SK-N-SH treated with all-trans-retinoic acid at 6 μM for 48 hours (cell line): ENCODE measurements at regions not wholly inside any gene's neighbourhood (a gene's known extent, or its start where the extent isn't known, plus 50 kb on each side); places are given as distances from the start of the nearest gene placed in this dataset.

Experiments used
- ATAC-seq: fragments of 200-7000 bp; cut with Tn5 transposase; 3 replicates; pipeline ENCODE4 v1.9.1; 2020; ENCODE audit warnings: mild to moderate bottlenecking, moderate library complexity
- ARNTL ChIP-seq: fragments of 450-650 bp; formaldehyde crosslinking; IDR thresholded peaks from 2 replicates; pipeline ENCODE4 v1.5.0; 2020; ENCODE audit warnings: low read depth, mild to moderate bottlenecking, moderate library complexity, borderline replicate concordance
- BACH2 ChIP-seq: fragments of 250-450 bp; sonication (Bioruptor Pico); IDR thresholded peaks from 2 replicates; pipeline ENCODE4 v1.9.0; 2021; ENCODE audit warnings: mild to moderate bottlenecking, borderline replicate concordance
- CSDC2 ChIP-seq: fragments of 250-450 bp; sonication (Bioruptor Pico); IDR thresholded peaks from 2 replicates; pipeline ENCODE4 v1.5.0; 2020; ENCODE audit warnings: mild to moderate bottlenecking, moderate library complexity
- ESRRG ChIP-seq: fragments of 250-450 bp; sonication (Bioruptor Pico); IDR thresholded peaks from 2 replicates; pipeline ENCODE4 v1.6.1; 2021; ENCODE audit warnings: mild to moderate bottlenecking
- GLIS3 ChIP-seq: fragments of 250-450 bp; sonication (Bioruptor Pico); IDR thresholded peaks from 2 replicates; pipeline ENCODE4 v1.5.0; 2020; ENCODE audit warnings: mild to moderate bottlenecking, moderate library complexity
- OSR1 ChIP-seq: fragments of 250-450 bp; sonication (Bioruptor Pico); IDR thresholded peaks from 2 replicates; pipeline ENCODE4 v1.8.0; 2022; ENCODE audit warnings: moderate library complexity, mild to moderate bottlenecking, inconsistent platforms
- PPARA ChIP-seq: fragments of 250-450 bp; sonication (Bioruptor Pico); IDR thresholded peaks from 2 replicates; pipeline ENCODE4 v1.5.0; 2020; ENCODE audit warnings: mild to moderate bottlenecking, borderline replicate concordance
- RARB ChIP-seq: fragments of 250-450 bp; sonication (Bioruptor Pico); IDR thresholded peaks from 2 replicates; pipeline ENCODE4 v1.8.0; 2021; ENCODE audit warnings: mild to moderate bottlenecking, moderate library complexity
- SNAI2 ChIP-seq: fragments of 250-450 bp; sonication (Bioruptor Pico); IDR thresholded peaks from 2 replicates; pipeline ENCODE4 v1.5.0; 2020; ENCODE audit warnings: mild to moderate bottlenecking, moderate library complexity
- TCF4 ChIP-seq: fragments of 250-450 bp; sonication (Bioruptor Pico); IDR thresholded peaks from 2 replicates; pipeline ENCODE4 v1.8.0; 2021; ENCODE audit warnings: mild to moderate bottlenecking, moderate library complexity, borderline replicate concordance
- TOX ChIP-seq: fragments of 250-450 bp; sonication (Bioruptor Pico); IDR thresholded peaks from 2 replicates; pipeline ENCODE4 v1.8.0; 2021; ENCODE audit warnings: mild to moderate bottlenecking, moderate library complexity, borderline replicate concordance
- ZC3H10 ChIP-seq: fragments of 250-450 bp; sonication (Bioruptor Pico); IDR thresholded peaks from 2 replicates; pipeline ENCODE4 v1.5.1; 2021; ENCODE audit warnings: mild to moderate bottlenecking, moderate library complexity
- ZFP3 ChIP-seq: fragments of 250-450 bp; sonication (Bioruptor Pico); IDR thresholded peaks from 2 replicates; pipeline ENCODE4 v1.5.0; 2020; ENCODE audit warnings: mild to moderate bottlenecking, moderate library complexity
- ZFP30 ChIP-seq: fragments of 450-650 bp; formaldehyde crosslinking; IDR thresholded peaks from 2 replicates; pipeline ENCODE4 v1.5.0; 2022; ENCODE audit warnings: mild to moderate bottlenecking, moderate library complexity
- ZNF565 ChIP-seq: fragments of 450-650 bp; formaldehyde crosslinking; conservative IDR thresholded peaks from 2 replicates; pipeline ENCODE4 v1.5.0; 2020; ENCODE audit warnings: low read depth, mild to moderate bottlenecking, moderate library complexity
- ZNF70 ChIP-seq: fragments of 450-650 bp; formaldehyde crosslinking; IDR thresholded peaks from 2 replicates; pipeline ENCODE4 v1.5.0; 2020; ENCODE audit warnings: mild to moderate bottlenecking, moderate library complexity
- ZNF8 ChIP-seq: fragments of 450-650 bp; formaldehyde crosslinking; IDR thresholded peaks from 2 replicates; pipeline ENCODE4 v1.5.0; 2020; ENCODE audit warnings: mild to moderate bottlenecking, moderate library complexity
- TF ChIP-seq, protein P1 (sequence below): fragments of 250-450 bp; sonication (Bioruptor Pico); IDR thresholded peaks from 2 replicates; pipeline ENCODE4 v1.5.1; 2020; ENCODE audit warnings: low read depth, mild to moderate bottlenecking, moderate library complexity
- TF ChIP-seq, protein P2 (sequence below): fragments of 250-450 bp; sonication (Bioruptor Pico); IDR thresholded peaks from 2 replicates; pipeline ENCODE4 v1.8.0; 2020; ENCODE audit warnings: mild to moderate bottlenecking, moderate library complexity, borderline replicate concordance
- TF ChIP-seq, protein P3 (sequence below): fragments of 250-450 bp; sonication (Bioruptor Pico); IDR thresholded peaks from 2 replicates; pipeline ENCODE4 v1.5.0; 2020; ENCODE audit warnings: mild to moderate bottlenecking, moderate library complexity
- TF ChIP-seq, protein P4 (sequence below): fragments of 250-450 bp; sonication (Bioruptor Pico); IDR thresholded peaks from 2 replicates; pipeline ENCODE4 v1.5.1; 2021; ENCODE audit warnings: mild to moderate bottlenecking, moderate library complexity
- TF ChIP-seq, protein P5 (sequence below): fragments of 250-450 bp; sonication (Bioruptor Pico); IDR thresholded peaks from 2 replicates; pipeline ENCODE4 v1.8.0; 2021; ENCODE audit warnings: low read depth, mild to moderate bottlenecking, moderate library complexity, borderline replicate concordance

DNA sequence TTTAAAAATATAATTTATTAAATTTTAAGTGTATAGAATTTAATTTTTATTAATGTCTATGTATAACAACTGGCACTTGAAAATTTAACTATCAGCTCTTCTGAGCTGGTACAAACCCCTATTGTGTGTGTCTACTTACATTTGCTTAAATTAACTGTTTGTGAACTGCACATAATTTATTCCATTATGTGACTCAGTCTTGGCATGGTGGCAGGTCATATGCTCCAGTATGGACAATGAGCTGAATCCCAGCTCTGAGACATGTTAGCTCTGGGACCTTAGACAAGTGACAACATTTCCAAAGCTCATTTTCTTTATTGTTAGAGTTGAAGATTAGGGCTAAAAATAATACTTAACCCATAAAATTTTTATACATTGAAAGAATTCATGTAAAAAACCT, 526.1 kb upstream of the MARCKS start:
- TF ChIP-seq TCF4 (no peak), ARNTL (CRISPR knock-in tag) (no peak), ESRRG (CRISPR knock-in tag) (no peak), SNAI2 (CRISPR knock-in tag) (no peak), ZNF565 (CRISPR knock-in tag) (no peak), TOX (CRISPR knock-in tag) (no peak), ZNF70 (CRISPR knock-in tag) (no peak), GLIS3 (CRISPR knock-in tag) (no peak), PPARA (no peak), RARB (no peak), ZNF8 (CRISPR knock-in tag) (no peak), BACH2 (CRISPR knock-in tag) (no peak), ZC3H10 (CRISPR knock-in tag) (no peak), ZFP3 (CRISPR knock-in tag) (no peak)
- TF ChIP-seq, protein P1, sequence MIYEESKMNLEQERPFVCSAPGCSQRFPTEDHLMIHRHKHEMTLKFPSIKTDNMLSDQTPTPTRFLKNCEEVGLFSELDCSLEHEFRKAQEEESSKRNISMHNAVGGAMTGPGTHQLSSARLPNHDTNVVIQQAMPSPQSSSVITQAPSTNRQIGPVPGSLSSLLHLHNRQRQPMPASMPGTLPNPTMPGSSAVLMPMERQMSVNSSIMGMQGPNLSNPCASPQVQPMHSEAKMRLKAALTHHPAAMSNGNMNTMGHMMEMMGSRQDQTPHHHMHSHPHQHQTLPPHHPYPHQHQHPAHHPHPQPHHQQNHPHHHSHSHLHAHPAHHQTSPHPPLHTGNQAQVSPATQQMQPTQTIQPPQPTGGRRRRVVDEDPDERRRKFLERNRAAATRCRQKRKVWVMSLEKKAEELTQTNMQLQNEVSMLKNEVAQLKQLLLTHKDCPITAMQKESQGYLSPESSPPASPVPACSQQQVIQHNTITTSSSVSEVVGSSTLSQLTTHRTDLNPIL (CRISPR knock-in tag): no peak
- TF ChIP-seq, protein P2, sequence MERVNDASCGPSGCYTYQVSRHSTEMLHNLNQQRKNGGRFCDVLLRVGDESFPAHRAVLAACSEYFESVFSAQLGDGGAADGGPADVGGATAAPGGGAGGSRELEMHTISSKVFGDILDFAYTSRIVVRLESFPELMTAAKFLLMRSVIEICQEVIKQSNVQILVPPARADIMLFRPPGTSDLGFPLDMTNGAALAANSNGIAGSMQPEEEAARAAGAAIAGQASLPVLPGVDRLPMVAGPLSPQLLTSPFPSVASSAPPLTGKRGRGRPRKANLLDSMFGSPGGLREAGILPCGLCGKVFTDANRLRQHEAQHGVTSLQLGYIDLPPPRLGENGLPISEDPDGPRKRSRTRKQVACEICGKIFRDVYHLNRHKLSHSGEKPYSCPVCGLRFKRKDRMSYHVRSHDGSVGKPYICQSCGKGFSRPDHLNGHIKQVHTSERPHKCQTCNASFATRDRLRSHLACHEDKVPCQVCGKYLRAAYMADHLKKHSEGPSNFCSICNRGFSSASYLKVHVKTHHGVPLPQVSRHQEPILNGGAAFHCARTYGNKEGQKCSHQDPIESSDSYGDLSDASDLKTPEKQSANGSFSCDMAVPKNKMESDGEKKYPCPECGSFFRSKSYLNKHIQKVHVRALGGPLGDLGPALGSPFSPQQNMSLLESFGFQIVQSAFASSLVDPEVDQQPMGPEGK (CRISPR knock-in tag): no peak
- TF ChIP-seq, protein P3, sequence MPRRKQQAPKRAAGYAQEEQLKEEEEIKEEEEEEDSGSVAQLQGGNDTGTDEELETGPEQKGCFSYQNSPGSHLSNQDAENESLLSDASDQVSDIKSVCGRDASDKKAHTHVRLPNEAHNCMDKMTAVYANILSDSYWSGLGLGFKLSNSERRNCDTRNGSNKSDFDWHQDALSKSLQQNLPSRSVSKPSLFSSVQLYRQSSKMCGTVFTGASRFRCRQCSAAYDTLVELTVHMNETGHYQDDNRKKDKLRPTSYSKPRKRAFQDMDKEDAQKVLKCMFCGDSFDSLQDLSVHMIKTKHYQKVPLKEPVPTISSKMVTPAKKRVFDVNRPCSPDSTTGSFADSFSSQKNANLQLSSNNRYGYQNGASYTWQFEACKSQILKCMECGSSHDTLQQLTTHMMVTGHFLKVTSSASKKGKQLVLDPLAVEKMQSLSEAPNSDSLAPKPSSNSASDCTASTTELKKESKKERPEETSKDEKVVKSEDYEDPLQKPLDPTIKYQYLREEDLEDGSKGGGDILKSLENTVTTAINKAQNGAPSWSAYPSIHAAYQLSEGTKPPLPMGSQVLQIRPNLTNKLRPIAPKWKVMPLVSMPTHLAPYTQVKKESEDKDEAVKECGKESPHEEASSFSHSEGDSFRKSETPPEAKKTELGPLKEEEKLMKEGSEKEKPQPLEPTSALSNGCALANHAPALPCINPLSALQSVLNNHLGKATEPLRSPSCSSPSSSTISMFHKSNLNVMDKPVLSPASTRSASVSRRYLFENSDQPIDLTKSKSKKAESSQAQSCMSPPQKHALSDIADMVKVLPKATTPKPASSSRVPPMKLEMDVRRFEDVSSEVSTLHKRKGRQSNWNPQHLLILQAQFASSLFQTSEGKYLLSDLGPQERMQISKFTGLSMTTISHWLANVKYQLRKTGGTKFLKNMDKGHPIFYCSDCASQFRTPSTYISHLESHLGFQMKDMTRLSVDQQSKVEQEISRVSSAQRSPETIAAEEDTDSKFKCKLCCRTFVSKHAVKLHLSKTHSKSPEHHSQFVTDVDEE (CRISPR knock-in tag): no peak
- no peak for ATAC-seq

DNA sequence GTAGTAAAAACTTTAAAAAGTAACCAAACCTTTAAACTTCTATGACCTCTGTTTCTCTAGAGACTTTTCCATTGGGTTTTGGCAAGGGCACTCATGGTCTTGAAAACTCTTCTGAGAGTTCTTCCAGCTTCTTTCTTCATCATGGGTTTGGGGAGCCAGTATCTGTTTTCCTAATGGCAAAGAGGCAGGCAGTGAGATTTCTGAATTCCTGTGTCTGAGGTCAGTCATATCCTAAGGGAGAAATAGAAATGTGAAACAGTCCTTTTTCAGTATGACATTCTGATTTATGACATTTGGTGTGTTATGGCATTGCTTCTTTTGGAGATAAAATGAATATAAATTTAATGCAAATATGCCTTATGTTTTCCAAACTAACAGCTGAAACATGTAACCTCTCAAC, 518.5 kb upstream of the MARCKS start:
- no peak for TF ChIP-seq PPARA
- TF ChIP-seq, protein P4, sequence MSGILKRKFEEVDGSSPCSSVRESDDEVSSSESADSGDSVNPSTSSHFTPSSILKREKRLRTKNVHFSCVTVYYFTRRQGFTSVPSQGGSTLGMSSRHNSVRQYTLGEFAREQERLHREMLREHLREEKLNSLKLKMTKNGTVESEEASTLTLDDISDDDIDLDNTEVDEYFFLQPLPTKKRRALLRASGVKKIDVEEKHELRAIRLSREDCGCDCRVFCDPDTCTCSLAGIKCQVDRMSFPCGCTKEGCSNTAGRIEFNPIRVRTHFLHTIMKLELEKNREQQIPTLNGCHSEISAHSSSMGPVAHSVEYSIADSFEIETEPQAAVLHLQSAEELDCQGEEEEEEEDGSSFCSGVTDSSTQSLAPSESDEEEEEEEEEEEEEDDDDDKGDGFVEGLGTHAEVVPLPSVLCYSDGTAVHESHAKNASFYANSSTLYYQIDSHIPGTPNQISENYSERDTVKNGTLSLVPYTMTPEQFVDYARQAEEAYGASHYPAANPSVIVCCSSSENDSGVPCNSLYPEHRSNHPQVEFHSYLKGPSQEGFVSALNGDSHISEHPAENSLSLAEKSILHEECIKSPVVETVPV (CRISPR knock-in tag): no peak
- TF ChIP-seq CSDC2: no peak

DNA sequence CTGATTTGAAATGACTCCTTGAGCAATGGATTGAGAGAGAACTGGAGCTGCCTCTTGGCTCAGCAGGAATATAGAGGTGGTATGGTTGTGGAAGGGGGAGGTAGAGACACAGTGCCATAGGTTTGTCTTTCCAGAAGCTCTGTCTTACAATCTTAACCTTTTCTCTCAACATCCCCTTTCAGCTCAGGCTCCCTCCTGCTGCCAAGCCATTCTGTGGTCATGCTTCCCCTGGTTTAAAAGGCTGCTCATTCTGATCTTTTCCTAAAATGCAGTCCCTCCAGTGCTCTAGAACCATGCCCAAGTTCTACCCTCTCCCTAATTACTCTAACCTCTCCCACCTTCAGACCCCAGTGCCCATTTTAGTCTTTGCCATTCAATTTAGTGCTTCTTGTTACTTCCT, 517.9 kb upstream of the MARCKS start:
- ATAC-seq: no peak
- no peak for TF ChIP-seq BACH2 (CRISPR knock-in tag)
- TF ChIP-seq, protein P2 (CRISPR knock-in tag): no peak
- no peak for TF ChIP-seq GLIS3 (CRISPR knock-in tag)
- TF ChIP-seq, protein P5, sequence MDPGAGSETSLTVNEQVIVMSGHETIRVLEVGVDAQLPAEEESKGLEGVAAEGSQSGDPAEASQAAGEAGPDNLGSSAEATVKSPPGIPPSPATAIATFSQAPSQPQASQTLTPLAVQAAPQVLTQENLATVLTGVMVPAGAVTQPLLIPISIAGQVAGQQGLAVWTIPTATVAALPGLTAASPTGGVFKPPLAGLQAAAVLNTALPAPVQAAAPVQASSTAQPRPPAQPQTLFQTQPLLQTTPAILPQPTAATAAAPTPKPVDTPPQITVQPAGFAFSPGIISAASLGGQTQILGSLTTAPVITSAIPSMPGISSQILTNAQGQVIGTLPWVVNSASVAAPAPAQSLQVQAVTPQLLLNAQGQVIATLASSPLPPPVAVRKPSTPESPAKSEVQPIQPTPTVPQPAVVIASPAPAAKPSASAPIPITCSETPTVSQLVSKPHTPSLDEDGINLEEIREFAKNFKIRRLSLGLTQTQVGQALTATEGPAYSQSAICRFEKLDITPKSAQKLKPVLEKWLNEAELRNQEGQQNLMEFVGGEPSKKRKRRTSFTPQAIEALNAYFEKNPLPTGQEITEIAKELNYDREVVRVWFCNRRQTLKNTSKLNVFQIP (CRISPR knock-in tag): no peak
- TF ChIP-seq ZC3H10 (CRISPR knock-in tag): no peak
- TF ChIP-seq OSR1 (CRISPR knock-in tag): no peak
- no peak for TF ChIP-seq ZNF565 (CRISPR knock-in tag)
- no peak for TF ChIP-seq PPARA
- no peak for TF ChIP-seq TOX (CRISPR knock-in tag)
- TF ChIP-seq ZFP30 (CRISPR knock-in tag): no peak
- TF ChIP-seq, protein P3 (CRISPR knock-in tag): no peak
- TF ChIP-seq CSDC2: no peak
- no peak for TF ChIP-seq ESRRG (CRISPR knock-in tag)
- TF ChIP-seq ZFP3 (CRISPR knock-in tag): no peak
- TF ChIP-seq TCF4: no peak
- TF ChIP-seq, protein P1 (CRISPR knock-in tag): no peak
- TF ChIP-seq ZNF70 (CRISPR knock-in tag): no peak
- no peak for TF ChIP-seq RARB

More for the DNA sequence above, 518.5 kb upstream of the MARCKS start:
- ATAC-seq: no peak
